ENCODE measurements at regions not wholly inside any gene's neighbourhood (a gene's known extent, or its start where the extent isn't known, plus 50 kb on each side); places are given as distances from the start of the nearest gene placed in this dataset.

DNA sequence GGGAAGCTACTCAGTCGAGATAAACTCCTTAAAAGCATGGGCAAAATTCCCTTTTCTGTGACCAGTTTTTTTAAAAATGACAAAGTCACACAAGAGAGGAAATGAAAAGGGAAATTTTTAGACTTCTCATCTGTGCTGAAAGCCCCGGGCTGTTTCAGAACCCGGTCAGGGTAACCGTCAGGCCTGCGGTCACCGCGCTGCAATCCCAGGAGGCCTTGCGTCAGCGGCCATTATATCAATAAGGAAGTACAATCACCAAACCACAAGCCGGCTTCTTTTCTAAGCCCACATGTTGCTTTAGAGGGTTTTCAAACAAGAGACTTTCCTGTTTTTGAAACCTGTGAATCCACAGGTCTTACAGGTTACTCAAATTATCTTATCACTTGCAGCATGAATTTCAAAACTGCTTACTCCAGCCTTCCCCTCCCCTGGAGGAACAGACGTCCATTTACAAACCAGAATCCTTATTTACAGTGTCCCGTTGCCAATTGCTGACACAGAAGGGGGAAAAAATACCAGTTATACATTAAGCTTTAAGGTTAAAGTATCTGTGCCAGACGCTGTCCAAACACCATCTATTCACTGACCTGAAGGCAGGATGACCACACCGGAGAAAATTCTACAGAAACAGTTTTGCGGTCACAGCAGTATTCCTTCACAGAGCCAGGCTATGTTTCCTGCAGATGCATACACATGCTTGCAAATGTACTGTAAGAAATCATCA, 165.3 kb downstream of the TOMM20 start (continued):
- TF ChIP-seq ZNF121 (CRISPR knock-in tag; conservative IDR thresholded peaks at IDR 0.05) (no peak), CBFB (CRISPR knock-in tag; IDR thresholded peaks at IDR 0.05) (peak; percentile 61; the same call in 1 of the 2 replicates), HEY1 (CRISPR knock-in tag; IDR thresholded peaks at IDR 0.05; ENCODE audit: borderline replicate concordance) (no peak), ZNF146 (CRISPR knock-in tag; IDR thresholded peaks at IDR 0.05; ENCODE audit: unreplicated experiment) (no peak), GABPB1 (CRISPR knock-in tag; IDR thresholded peaks at IDR 0.05) (peak; percentile 54; the same call in 1 of the 2 replicates), SIRT6 (IDR thresholded peaks at IDR 0.05; ENCODE audit: low read depth, low read length) (no peak), BRF1 (IDR thresholded peaks at IDR 0.05; ENCODE audit: borderline replicate concordance, extremely low read depth, insufficient read length) (no peak), LARP7 (IDR thresholded peaks at IDR 0.05) (no peak), HMG20A (CRISPR knock-in tag; conservative IDR thresholded peaks at IDR 0.05) (no peak)
- TF ChIP-seq, protein P1, sequence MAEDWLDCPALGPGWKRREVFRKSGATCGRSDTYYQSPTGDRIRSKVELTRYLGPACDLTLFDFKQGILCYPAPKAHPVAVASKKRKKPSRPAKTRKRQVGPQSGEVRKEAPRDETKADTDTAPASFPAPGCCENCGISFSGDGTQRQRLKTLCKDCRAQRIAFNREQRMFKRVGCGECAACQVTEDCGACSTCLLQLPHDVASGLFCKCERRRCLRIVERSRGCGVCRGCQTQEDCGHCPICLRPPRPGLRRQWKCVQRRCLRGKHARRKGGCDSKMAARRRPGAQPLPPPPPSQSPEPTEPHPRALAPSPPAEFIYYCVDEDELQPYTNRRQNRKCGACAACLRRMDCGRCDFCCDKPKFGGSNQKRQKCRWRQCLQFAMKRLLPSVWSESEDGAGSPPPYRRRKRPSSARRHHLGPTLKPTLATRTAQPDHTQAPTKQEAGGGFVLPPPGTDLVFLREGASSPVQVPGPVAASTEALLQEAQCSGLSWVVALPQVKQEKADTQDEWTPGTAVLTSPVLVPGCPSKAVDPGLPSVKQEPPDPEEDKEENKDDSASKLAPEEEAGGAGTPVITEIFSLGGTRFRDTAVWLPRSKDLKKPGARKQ (CRISPR knock-in tag; IDR thresholded peaks at IDR 0.05) = no peak; the same call in 1 of the 2 replicates
- TF ChIP-seq, protein P2, sequence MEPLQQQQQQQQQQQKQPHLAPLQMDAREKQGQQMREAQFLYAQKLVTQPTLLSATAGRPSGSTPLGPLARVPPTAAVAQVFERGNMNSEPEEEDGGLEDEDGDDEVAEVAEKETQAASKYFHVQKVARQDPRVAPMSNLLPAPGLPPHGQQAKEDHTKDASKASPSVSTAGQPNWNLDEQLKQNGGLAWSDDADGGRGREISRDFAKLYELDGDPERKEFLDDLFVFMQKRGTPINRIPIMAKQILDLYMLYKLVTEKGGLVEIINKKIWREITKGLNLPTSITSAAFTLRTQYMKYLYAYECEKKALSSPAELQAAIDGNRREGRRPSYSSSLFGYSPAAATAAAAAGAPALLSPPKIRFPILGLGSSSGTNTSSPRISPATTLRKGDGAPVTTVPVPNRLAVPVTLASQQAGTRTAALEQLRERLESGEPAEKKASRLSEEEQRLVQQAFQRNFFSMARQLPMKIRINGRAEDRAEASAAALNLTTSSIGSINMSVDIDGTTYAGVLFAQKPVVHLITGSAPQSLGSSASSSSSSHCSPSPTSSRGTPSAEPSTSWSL (CRISPR knock-in tag; IDR thresholded peaks at IDR 0.05; ENCODE audit: borderline replicate concordance) = no peak
- TF ChIP-seq, protein P3, sequence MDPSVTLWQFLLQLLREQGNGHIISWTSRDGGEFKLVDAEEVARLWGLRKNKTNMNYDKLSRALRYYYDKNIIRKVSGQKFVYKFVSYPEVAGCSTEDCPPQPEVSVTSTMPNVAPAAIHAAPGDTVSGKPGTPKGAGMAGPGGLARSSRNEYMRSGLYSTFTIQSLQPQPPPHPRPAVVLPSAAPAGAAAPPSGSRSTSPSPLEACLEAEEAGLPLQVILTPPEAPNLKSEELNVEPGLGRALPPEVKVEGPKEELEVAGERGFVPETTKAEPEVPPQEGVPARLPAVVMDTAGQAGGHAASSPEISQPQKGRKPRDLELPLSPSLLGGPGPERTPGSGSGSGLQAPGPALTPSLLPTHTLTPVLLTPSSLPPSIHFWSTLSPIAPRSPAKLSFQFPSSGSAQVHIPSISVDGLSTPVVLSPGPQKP (CRISPR knock-in tag; IDR thresholded peaks at IDR 0.05) = no peak
- TF ChIP-seq, protein P4, sequence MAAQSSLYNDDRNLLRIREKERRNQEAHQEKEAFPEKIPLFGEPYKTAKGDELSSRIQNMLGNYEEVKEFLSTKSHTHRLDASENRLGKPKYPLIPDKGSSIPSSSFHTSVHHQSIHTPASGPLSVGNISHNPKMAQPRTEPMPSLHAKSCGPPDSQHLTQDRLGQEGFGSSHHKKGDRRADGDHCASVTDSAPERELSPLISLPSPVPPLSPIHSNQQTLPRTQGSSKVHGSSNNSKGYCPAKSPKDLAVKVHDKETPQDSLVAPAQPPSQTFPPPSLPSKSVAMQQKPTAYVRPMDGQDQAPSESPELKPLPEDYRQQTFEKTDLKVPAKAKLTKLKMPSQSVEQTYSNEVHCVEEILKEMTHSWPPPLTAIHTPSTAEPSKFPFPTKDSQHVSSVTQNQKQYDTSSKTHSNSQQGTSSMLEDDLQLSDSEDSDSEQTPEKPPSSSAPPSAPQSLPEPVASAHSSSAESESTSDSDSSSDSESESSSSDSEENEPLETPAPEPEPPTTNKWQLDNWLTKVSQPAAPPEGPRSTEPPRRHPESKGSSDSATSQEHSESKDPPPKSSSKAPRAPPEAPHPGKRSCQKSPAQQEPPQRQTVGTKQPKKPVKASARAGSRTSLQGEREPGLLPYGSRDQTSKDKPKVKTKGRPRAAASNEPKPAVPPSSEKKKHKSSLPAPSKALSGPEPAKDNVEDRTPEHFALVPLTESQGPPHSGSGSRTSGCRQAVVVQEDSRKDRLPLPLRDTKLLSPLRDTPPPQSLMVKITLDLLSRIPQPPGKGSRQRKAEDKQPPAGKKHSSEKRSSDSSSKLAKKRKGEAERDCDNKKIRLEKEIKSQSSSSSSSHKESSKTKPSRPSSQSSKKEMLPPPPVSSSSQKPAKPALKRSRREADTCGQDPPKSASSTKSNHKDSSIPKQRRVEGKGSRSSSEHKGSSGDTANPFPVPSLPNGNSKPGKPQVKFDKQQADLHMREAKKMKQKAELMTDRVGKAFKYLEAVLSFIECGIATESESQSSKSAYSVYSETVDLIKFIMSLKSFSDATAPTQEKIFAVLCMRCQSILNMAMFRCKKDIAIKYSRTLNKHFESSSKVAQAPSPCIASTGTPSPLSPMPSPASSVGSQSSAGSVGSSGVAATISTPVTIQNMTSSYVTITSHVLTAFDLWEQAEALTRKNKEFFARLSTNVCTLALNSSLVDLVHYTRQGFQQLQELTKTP (IDR thresholded peaks at IDR 0.05; ENCODE audit: low read depth in 1 of 2, partially characterized antibody in 2 of 2) = peak; percentile 10 to 83
- TF ChIP-seq, protein P5, sequence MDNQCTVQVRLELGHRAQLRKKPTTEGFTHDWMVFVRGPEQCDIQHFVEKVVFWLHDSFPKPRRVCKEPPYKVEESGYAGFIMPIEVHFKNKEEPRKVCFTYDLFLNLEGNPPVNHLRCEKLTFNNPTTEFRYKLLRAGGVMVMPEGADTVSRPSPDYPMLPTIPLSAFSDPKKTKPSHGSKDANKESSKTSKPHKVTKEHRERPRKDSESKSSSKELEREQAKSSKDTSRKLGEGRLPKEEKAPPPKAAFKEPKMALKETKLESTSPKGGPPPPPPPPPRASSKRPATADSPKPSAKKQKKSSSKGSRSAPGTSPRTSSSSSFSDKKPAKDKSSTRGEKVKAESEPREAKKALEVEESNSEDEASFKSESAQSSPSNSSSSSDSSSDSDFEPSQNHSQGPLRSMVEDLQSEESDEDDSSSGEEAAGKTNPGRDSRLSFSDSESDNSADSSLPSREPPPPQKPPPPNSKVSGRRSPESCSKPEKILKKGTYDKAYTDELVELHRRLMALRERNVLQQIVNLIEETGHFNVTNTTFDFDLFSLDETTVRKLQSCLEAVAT (IDR thresholded peaks at IDR 0.05) = peak in 1 of 2 experiments; percentile 84; a peak in 2 of 4 replicates
- TF ChIP-seq, protein P6, sequence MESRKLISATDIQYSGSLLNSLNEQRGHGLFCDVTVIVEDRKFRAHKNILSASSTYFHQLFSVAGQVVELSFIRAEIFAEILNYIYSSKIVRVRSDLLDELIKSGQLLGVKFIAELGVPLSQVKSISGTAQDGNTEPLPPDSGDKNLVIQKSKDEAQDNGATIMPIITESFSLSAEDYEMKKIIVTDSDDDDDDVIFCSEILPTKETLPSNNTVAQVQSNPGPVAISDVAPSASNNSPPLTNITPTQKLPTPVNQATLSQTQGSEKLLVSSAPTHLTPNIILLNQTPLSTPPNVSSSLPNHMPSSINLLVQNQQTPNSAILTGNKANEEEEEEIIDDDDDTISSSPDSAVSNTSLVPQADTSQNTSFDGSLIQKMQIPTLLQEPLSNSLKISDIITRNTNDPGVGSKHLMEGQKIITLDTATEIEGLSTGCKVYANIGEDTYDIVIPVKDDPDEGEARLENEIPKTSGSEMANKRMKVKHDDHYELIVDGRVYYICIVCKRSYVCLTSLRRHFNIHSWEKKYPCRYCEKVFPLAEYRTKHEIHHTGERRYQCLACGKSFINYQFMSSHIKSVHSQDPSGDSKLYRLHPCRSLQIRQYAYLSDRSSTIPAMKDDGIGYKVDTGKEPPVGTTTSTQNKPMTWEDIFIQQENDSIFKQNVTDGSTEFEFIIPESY (CRISPR knock-in tag; IDR thresholded peaks at IDR 0.05) = no peak

All from K562 (cell line).